Retinal pigment epithelial cell (primary cell): ENCODE measurements at regions not wholly inside any gene's neighbourhood (a gene's known extent, or its start where the extent isn't known, plus 50 kb on each side); places are given as distances from the start of the nearest gene placed in this dataset.

Experiments
- DNase-seq: peaks from one replicate; pipeline ENCODE4 v3.0.0-alpha.2; 2010; ENCODE audit warnings: low read depth
- H3K4me3 ChIP-seq: 2 replicates; pipeline ENCODE4 v1.5.1; 2011; ENCODE audit warnings: mild to moderate bottlenecking, low read length, control low read depth, moderate library complexity
- CTCF ChIP-seq: conservative IDR thresholded peaks from 2 replicates; pipeline ENCODE4 v1.5.1; 2011; ENCODE audit warnings: low read depth, low read length, control low read depth, inconsistent platforms

GRCh38 chr12:45663455-45663854 is 66.1 kb upstream of the ARID2 start:
- no peak for DNase-seq
- no peak overlapping the region for H3K4me3 ChIP-seq
- no peak for TF ChIP-seq CTCF

DNA sequence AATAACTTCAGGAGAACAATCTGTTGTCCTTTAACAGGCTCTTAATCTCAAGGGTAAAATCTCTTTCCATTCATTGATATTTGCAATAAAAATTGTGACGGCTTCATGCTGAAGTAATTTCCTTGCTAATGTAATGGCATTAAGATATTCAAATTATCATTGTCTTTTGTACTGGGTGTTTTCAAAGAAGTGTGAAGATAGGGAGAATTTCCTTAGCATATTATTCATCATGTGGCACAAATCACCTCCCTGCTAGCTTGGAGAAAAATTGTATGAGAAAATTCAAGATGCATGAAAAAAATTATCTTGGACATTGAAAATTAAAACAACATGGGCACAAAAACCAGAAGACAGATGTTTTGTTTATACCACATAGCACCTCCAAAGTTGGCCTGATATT is 63.6 kb upstream of the ARID2 start:
- DNase-seq, result no peak
- no peak for TF ChIP-seq CTCF
- no peak overlapping the region for H3K4me3 ChIP-seq

- DNase-seq, result no peak
- H3K4me3 ChIP-seq, result no peak overlapping the region
- TF ChIP-seq CTCF, result no peak
Observed at GRCh38 chr12:45666396-45666795, 63.1 kb upstream of the ARID2 start.

DNA sequence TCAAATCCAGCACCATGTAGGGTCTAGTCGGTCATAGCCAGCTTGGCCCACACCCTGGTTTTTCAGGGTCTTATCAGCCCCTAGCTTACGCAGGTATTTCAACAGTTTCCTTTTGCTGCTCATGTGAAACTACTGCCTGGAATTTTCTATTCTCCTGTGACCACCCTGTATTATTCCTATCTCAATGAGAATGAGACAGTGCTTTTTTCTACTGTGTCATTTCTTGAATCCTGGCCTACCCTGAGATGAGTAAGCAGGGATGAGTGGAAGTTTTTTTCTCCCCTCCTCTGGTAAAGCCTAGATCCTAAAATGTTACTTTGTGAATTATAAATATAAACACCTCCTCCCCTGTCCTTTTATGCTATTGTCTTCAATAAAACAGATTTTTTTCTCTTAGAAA is 62.7 kb upstream of the ARID2 start:
- H3K4me3 ChIP-seq, result no peak overlapping the region
- no peak for DNase-seq
- no peak for TF ChIP-seq CTCF

GRCh38 chr12:45667761-45668160 is 61.7 kb upstream of the ARID2 start:
- no peak for TF ChIP-seq CTCF
- no peak overlapping the region for H3K4me3 ChIP-seq
- no peak for DNase-seq

DNA sequence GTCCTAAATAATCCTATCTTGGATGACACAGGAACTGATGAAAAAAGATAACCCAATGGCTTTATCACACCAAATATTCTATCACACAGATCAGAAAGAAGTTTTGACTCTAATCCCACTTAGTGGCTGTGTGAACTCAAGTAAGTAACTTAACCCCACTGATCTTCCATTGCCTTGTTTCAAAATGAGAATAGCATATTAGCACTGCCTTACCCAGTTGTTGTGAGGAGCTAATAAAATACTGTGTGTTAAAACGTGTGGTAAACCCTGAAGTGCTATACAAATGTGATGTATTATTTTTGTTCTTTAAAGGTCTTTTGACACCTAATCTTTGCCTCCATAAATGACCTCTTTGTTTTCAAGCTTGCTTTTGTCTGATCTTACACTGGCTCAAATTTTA is 60.9 kb upstream of the ARID2 start:
- no peak for TF ChIP-seq CTCF
- no peak for DNase-seq
- no peak overlapping the region for H3K4me3 ChIP-seq

GRCh38 chr12:45669093-45669492 is 60.4 kb upstream of the ARID2 start:
- no peak for DNase-seq
- no peak overlapping the region for H3K4me3 ChIP-seq

More at GRCh38 chr12:45669093-45669492, 60.4 kb upstream of the ARID2 start:
- TF ChIP-seq CTCF, result no peak
